RWPE1 (cell line): ENCODE measurements at regions not wholly inside any gene's neighbourhood (a gene's known extent, or its start where the extent isn't known, plus 50 kb on each side); places are given as distances from the start of the nearest gene placed in this dataset.

Experiments
- CTCF ChIA-PET: fragments of 350-600 bp; sonication (Branson Sonifier 250); formaldehyde crosslinking; extraction: SDS; loops from one replicate; lab custom pipeline; 2021; lab: Yijun Ruan, JAX
- POLR2A ChIA-PET: fragments of 400-600 bp; formaldehyde crosslinking; extraction: SDS; loops from one replicate; lab custom pipeline; 2020; ENCODE audit warnings: antibody characterized with exemption; ENCODE audit not compliant: low non-redundant PET; lab: Yijun Ruan, JAX
- DNase-seq: peaks from one replicate; pipeline ENCODE4 v3.0.0; 2012; ENCODE audit warnings: low spot score
- H3K27ac ChIP-seq: fragments of 450-650 bp; 2 replicates; pipeline ENCODE4 v1.5.1; 2017
- CTCF ChIP-seq: fragments of 450-650 bp; conservative IDR thresholded peaks from 2 replicates; pipeline ENCODE4 v1.5.1; 2017; ENCODE audit warnings: low read depth, mild to moderate bottlenecking

GRCh38 chr5:99675974-99676373, 747.2 kb upstream of the CHD1 start:
- TF ChIP-seq CTCF: no peak
- POLR2A ChIA-PET: no interaction called here
- H3K27ac ChIP-seq: no peak overlapping the region
- no peak for DNase-seq
- CTCF ChIA-PET: no interaction called here

GRCh38 chr5:99674101-99674500, 745.3 kb upstream of the CHD1 start:
- no peak overlapping the region for H3K27ac ChIP-seq
- ChIA-PET POLR2A (no interaction called here), CTCF (no interaction called here)
- no peak for TF ChIP-seq CTCF
- no peak for DNase-seq

- POLR2A ChIA-PET: no interaction called here
- CTCF ChIA-PET: no interaction called here
- no peak for TF ChIP-seq CTCF
- DNase-seq: no peak
- H3K27ac ChIP-seq: no peak overlapping the region
Observed at GRCh38 chr5:99664972-99665371, 736.2 kb upstream of the CHD1 start.

GRCh38 chr5:99651298-99651697, 722.5 kb upstream of the CHD1 start:
- POLR2A ChIA-PET: no interaction called here
- DNase-seq: no peak
- no peak for TF ChIP-seq CTCF
- H3K27ac ChIP-seq: no peak overlapping the region
- CTCF ChIA-PET: no interaction called here

GRCh38 chr5:99646011-99646647, 717.3 kb upstream of the CHD1 start:
- DNase-seq: no peak
- H3K27ac ChIP-seq: no peak overlapping the region
- no peak for TF ChIP-seq CTCF
- POLR2A ChIA-PET: no interaction called here
- CTCF ChIA-PET: no interaction called here

GRCh38 chr5:99644822-99645221, 716.0 kb upstream of the CHD1 start:
- CTCF ChIA-PET: no interaction called here
- no peak for DNase-seq
- POLR2A ChIA-PET: no interaction called here
- TF ChIP-seq CTCF: no peak
- no peak overlapping the region for H3K27ac ChIP-seq

GRCh38 chr5:99640646-99641045, 711.8 kb upstream of the CHD1 start:
- ChIA-PET CTCF (no interaction called here), POLR2A (no interaction called here)
- H3K27ac ChIP-seq: no peak overlapping the region
- no peak for DNase-seq
- no peak for TF ChIP-seq CTCF
